ENCODE measurements at regions not wholly inside any gene's neighbourhood (a gene's known extent, or its start where the extent isn't known, plus 50 kb on each side); places are given as distances from the start of the nearest gene placed in this dataset.

DNA sequence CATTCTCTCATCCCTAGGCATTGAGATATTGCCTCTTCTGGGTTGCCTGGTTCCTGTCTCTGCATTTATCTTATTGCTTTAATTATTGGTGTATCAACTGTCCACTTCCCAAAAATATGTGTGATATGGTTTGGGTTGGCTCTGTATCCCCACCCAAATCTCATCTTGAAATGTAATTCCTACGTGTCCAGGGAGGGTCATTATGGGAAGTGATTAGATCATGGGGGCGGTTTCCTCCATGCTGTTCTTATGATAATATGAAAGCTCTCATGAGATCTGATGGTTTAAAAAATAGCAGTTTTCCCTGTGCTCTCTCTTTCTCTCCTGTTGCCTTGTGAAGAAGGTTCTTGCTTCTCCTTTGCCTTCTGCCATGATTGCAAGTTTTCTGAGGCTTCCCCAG, 308.3 kb upstream of the HS3ST1 start:
- TF ChIP-seq, protein P1, sequence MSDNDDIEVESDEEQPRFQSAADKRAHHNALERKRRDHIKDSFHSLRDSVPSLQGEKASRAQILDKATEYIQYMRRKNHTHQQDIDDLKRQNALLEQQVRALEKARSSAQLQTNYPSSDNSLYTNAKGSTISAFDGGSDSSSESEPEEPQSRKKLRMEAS (IDR thresholded peaks at IDR 0.05): no peak
- TF ChIP-seq FOXA2 (IDR thresholded peaks at IDR 0.05) (no peak), RXRA (IDR thresholded peaks at IDR 0.05) (no peak), JUND (IDR thresholded peaks at IDR 0.05) (no peak), YY1 (IDR thresholded peaks at IDR 0.05) (no peak), HNF4A (conservative IDR thresholded peaks at IDR 0.05) (no peak), RAD21 (IDR thresholded peaks at IDR 0.05) (no peak), SP1 (IDR thresholded peaks at IDR 0.05) (no peak), HNF4G (IDR thresholded peaks at IDR 0.05) (no peak), NR2F2 (IDR thresholded peaks at IDR 0.05) (no peak), FOXA1 (IDR thresholded peaks at IDR 0.05) (no peak), CTCF (IDR thresholded peaks at IDR 0.05; ENCODE audit: low read depth, low read length, missing input control) (no peak), ZBTB33 (IDR thresholded peaks at IDR 0.05) (no peak), GABPA (IDR thresholded peaks at IDR 0.05 in 1 of 2, conservative IDR thresholded peaks at IDR 0.05 in 1 of 2) (no peak), TAF1 (conservative IDR thresholded peaks at IDR 0.05) (no peak), EGR1 (IDR thresholded peaks at IDR 0.05; ENCODE audit: low read depth in 2 of 2) (no peak)
- TF ChIP-seq, protein P2, sequence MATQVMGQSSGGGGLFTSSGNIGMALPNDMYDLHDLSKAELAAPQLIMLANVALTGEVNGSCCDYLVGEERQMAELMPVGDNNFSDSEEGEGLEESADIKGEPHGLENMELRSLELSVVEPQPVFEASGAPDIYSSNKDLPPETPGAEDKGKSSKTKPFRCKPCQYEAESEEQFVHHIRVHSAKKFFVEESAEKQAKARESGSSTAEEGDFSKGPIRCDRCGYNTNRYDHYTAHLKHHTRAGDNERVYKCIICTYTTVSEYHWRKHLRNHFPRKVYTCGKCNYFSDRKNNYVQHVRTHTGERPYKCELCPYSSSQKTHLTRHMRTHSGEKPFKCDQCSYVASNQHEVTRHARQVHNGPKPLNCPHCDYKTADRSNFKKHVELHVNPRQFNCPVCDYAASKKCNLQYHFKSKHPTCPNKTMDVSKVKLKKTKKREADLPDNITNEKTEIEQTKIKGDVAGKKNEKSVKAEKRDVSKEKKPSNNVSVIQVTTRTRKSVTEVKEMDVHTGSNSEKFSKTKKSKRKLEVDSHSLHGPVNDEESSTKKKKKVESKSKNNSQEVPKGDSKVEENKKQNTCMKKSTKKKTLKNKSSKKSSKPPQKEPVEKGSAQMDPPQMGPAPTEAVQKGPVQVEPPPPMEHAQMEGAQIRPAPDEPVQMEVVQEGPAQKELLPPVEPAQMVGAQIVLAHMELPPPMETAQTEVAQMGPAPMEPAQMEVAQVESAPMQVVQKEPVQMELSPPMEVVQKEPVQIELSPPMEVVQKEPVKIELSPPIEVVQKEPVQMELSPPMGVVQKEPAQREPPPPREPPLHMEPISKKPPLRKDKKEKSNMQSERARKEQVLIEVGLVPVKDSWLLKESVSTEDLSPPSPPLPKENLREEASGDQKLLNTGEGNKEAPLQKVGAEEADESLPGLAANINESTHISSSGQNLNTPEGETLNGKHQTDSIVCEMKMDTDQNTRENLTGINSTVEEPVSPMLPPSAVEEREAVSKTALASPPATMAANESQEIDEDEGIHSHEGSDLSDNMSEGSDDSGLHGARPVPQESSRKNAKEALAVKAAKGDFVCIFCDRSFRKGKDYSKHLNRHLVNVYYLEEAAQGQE (IDR thresholded peaks at IDR 0.05): no peak
- TF ChIP-seq, protein P3, sequence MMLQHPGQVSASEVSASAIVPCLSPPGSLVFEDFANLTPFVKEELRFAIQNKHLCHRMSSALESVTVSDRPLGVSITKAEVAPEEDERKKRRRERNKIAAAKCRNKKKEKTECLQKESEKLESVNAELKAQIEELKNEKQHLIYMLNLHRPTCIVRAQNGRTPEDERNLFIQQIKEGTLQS (IDR thresholded peaks at IDR 0.05): no peak
- Histone ChIP-seq H3K27ac (ENCODE audit: low read depth in 1 of 2, low read length in 2 of 2) (no peak overlapping the region), H3K4me1 (ENCODE audit: control insufficient read depth in 4 of 4, insufficient read depth in 4 of 4, low read length in 3 of 4) (no peaks in the 10 kb centered on the region), H3K9me3 (ENCODE audit: control insufficient read depth in 4 of 4, low read length in 3 of 4) (no peaks in the 10 kb centered on the region), H3K9ac (ENCODE audit: low read depth in 1 of 2, low read length in 2 of 2) (no peak overlapping the region), H3K4me3 (ENCODE audit: low read depth in 1 of 3, low read length in 3 of 3) (no peak overlapping the region), H3K27me3 (ENCODE audit: control insufficient read depth in 4 of 4, insufficient read depth in 4 of 4, low read length in 3 of 4) (peaks cover 0 to 2% (median 0%) of the 10 kb centered on the region in 4 donors), H3K36me3 (ENCODE audit: control insufficient read depth in 4 of 4, insufficient read depth in 3 of 4, low read depth in 1 of 4, low read length in 3 of 4) (no peaks in the 10 kb centered on the region)
- 84% methylated on average over 2 of the region's 2 CpGs for WGBS
- DNase-seq (ENCODE audit: low spot score): no peak
